HCT116 (cell line): ENCODE measurements at regions not wholly inside any gene's neighbourhood (a gene's known extent, or its start where the extent isn't known, plus 50 kb on each side); places are given as distances from the start of the nearest gene placed in this dataset.

Source experiments
- ATAC-seq: fragments of 200-7000 bp; cut with Tn5 transposase; 2 replicates; pipeline ENCODE4 v1.9.1; 2020; ENCODE audit warnings: mild to moderate bottlenecking, moderate library complexity
- BruUV-seq: library from RNA; stranded (reverse); fragments of 400-500 nt; replicated peaks from 2 replicates; lab custom pipeline; 2021; lab: Mats Ljungman, UMichigan
- CTCF ChIA-PET: fragments of 300-600 bp; sonication (Branson Sonifier 250); formaldehyde crosslinking; loops from one replicate; lab custom pipeline; 2021; ENCODE audit warnings: antibody characterized with exemption; lab: Charles Lee
- POLR2A ChIA-PET: fragments of 300-600, 350-600 bp; sonication (Branson Sonifier 250); formaldehyde crosslinking; loops from one replicate; lab custom pipeline; 2021; ENCODE audit warnings: antibody characterized with exemption; lab: Charles Lee
- RAD21 ChIA-PET, 2 experiments: fragments of 300-600 bp; sonication (Branson Sonifier 250); formaldehyde crosslinking; loops; one replicate each; lab custom pipeline; 2023; ENCODE audit warnings: low total read pairs in 2 of 2; ENCODE audit not compliant: uncharacterized antibody in 2 of 2, unreplicated experiment in 2 of 2, low non-redundant PET in 1 of 2; lab: Charles Lee
- DNase-seq: peaks from one replicate; pipeline ENCODE4 v3.0.0-alpha.2; 2010; ENCODE audit warnings: low read depth, low spot score
- H2AFZ ChIP-seq: fragments of 200-600 bp; shearing (Covaris generic), sonication (generic); 2 replicates; pipeline ENCODE4 v1.6.1; 2017; ENCODE audit warnings: low read depth, mixed run types, mixed read lengths, antibody characterized with exemption, low read length; ENCODE audit not compliant: poor library complexity, severe bottlenecking
- H3K27ac ChIP-seq: 2 replicates; pipeline ENCODE4 v1.5.1; 2012; ENCODE audit warnings: low read depth, low read length
- H3K27me3 ChIP-seq: fragments of 200-600 bp; sonication (generic); 2 replicates; pipeline ENCODE4 v1.6.1; 2016; ENCODE audit warnings: mixed run types, low read length, mixed read lengths; ENCODE audit not compliant: insufficient read depth
- H3K36me3 ChIP-seq, 2 experiments: fragments of 200-500 bp in 1 of 2; fragments of 200-600 bp in 1 of 2; sonication (Bioruptor generic) in 1 of 2; sonication (generic) in 1 of 2; 2 replicates each; pipeline versions ENCODE4 v1.5.1 to v1.6.1; 2014 to 2016; ENCODE audit warnings: low read length in 2 of 2, inconsistent platforms in 1 of 2, mixed read lengths in 1 of 2, mixed run types in 1 of 2; ENCODE audit not compliant: insufficient read depth in 2 of 2, control insufficient read depth in 1 of 2
- H3K4me1 ChIP-seq, 2 experiments: fragments of 200-600 bp in 1 of 2; sonication (generic) in 1 of 2; 2 replicates each; pipeline versions ENCODE4 v1.5.1 to v1.6.1; 2012 to 2017; ENCODE audit warnings: low read length in 2 of 2, inconsistent platforms in 1 of 2, mild to moderate bottlenecking in 1 of 2, mixed read lengths in 1 of 2, mixed run types in 1 of 2, moderate library complexity in 1 of 2; ENCODE audit not compliant: insufficient read depth in 2 of 2, control insufficient read depth in 1 of 2
- H3K4me2 ChIP-seq: fragments of 200-600 bp; sonication (generic); 2 replicates; pipeline ENCODE4 v1.6.1; 2017; ENCODE audit warnings: mixed run types, low read length, mixed read lengths
- H3K4me3 ChIP-seq, 2 experiments: fragments of 200-600 bp in 1 of 2; sonication (generic) in 1 of 2; replicated peaks in 1 of 2; 2 replicates each; pipeline ENCODE4 v1.5.1; 2011 to 2016; ENCODE audit warnings: low read length in 2 of 2, control low read depth in 1 of 2, low read depth in 1 of 2, mild to moderate bottlenecking in 1 of 2, mixed read lengths in 1 of 2, mixed run types in 1 of 2
- H3K79me2 ChIP-seq: fragments of 200-600 bp; sonication (generic); 2 replicates; pipeline ENCODE4 v1.6.1; 2017; ENCODE audit warnings: mild to moderate bottlenecking, mixed run types, low read length, moderate library complexity, mixed read lengths; ENCODE audit not compliant: insufficient read depth
- H3K9ac ChIP-seq: fragments of 200-600 bp; sonication (generic); 2 replicates; pipeline ENCODE4 v1.6.1; 2016; ENCODE audit warnings: low read length, mixed read lengths
- H3K9me2 ChIP-seq: fragments of 200-600 bp; sonication (generic), shearing (Covaris generic); 2 replicates; pipeline ENCODE4 v1.6.1; 2017; ENCODE audit warnings: mixed run types, mild to moderate bottlenecking, moderate library complexity; ENCODE audit not compliant: insufficient read depth
- H3K9me3 ChIP-seq, 2 experiments: fragments of 200-500 bp in 1 of 2; fragments of 200-600 bp in 1 of 2; sonication (Bioruptor generic) in 1 of 2; sonication (generic) in 1 of 2; 2 replicates each; pipeline ENCODE4 v1.6.1; 2014 to 2017; ENCODE audit warnings: low read length in 2 of 2, mixed read lengths in 2 of 2, inconsistent platforms in 1 of 2, low read depth in 1 of 2, mild to moderate bottlenecking in 1 of 2, mixed run types in 1 of 2, moderate library complexity in 1 of 2; ENCODE audit not compliant: control insufficient read depth in 1 of 2, insufficient read depth in 1 of 2
- H4K20me1 ChIP-seq: fragments of 200-600 bp; sonication (generic), shearing (Covaris generic); 2 replicates; pipeline ENCODE4 v1.6.1; 2017; ENCODE audit warnings: mixed run types, mild to moderate bottlenecking, moderate library complexity; ENCODE audit not compliant: insufficient read depth
- EGR1 ChIP-seq: IDR thresholded peaks from 2 replicates; pipeline ENCODE4 v1.6.1; 2012; ENCODE audit warnings: low read depth
- ELF1 ChIP-seq: IDR thresholded peaks from 2 replicates; pipeline ENCODE4 v1.6.1; 2012; ENCODE audit warnings: low read depth, borderline replicate concordance
- EZH2 ChIP-seq: fragments of 200-600 bp; sonication (generic); IDR thresholded peaks from 2 replicates; pipeline ENCODE4 v1.6.1; 2017; ENCODE audit warnings: antibody characterized with exemption, mixed run types
- POLR2AphosphoS5 ChIP-seq: IDR thresholded peaks from 2 replicates; pipeline ENCODE4 v1.6.1; 2011; ENCODE audit warnings: mild to moderate bottlenecking, low read depth, low read length, moderate library complexity
- REST ChIP-seq: IDR thresholded peaks from 2 replicates; pipeline ENCODE4 v1.6.1; 2012; ENCODE audit warnings: low read depth
- YY1 ChIP-seq: IDR thresholded peaks from 2 replicates; pipeline ENCODE4 v1.6.1; 2011; ENCODE audit warnings: low read length, low read depth, moderate library complexity, mild to moderate bottlenecking; ENCODE audit not compliant: insufficient replicate concordance; ENCODE audit errors: extremely low read depth
- ZNF274 ChIP-seq: fragments of 200-500 bp; sonication (Bioruptor generic); IDR thresholded peaks from 2 replicates; pipeline ENCODE4 v1.6.1; 2014; ENCODE audit warnings: mild to moderate bottlenecking, low read depth, low read length, inconsistent platforms
- intact Hi-C: fragments of 100-400 bp; cut with micrococcal nuclease; formaldehyde crosslinking; loops from 2 replicates; pipeline ENCODE4 v1.10.0; 2022

- ChIA-PET RAD21 (no interaction called here), POLR2A (no interaction called here), CTCF (no interaction called here)
- intact Hi-C loops = no loop called here
- TF ChIP-seq ZNF274 (no peak), POLR2AphosphoS5 (no peak), EZH2 (no peak), ELF1 (no peak), REST (no peak), YY1 (no peak), EGR1 (no peak)
- no peak overlapping the region for H3K9ac ChIP-seq
- BruUV-seq = no TSS peak
- no peak overlapping the region for H3K4me3 ChIP-seq
- H2AFZ ChIP-seq = no peak overlapping the region
- H3K27me3 ChIP-seq = peaks cover 30% of the 10 kb centered on the region
- no peaks in the 10 kb centered on the region for H3K79me2 ChIP-seq
- no peaks in the 10 kb centered on the region for H3K4me1 ChIP-seq
- H4K20me1 ChIP-seq = no peaks in the 10 kb centered on the region
- ATAC-seq (no peak), DNase-seq (no peak)
- no peaks in the 10 kb centered on the region for H3K9me3 ChIP-seq
- H3K36me3 ChIP-seq = no peaks in the 10 kb centered on the region
- no peaks in the 10 kb centered on the region for H3K9me2 ChIP-seq
- no peak overlapping the region for H3K27ac ChIP-seq
- H3K4me2 ChIP-seq = no peak overlapping the region
Measured at GRCh38 chr5:61941637-61942036, 364.4 kb upstream of the KIF2A start.
